Fibroblast of villous mesenchyme (primary cell): ENCODE measurements at regions not wholly inside any gene's neighbourhood (a gene's known extent, or its start where the extent isn't known, plus 50 kb on each side); places are given as distances from the start of the nearest gene placed in this dataset.
A peak's percentile ranks its signal among the peaks of the same experiment; 100 is the strongest.

ENCODE experiments used
- DNase-seq: peaks from one replicate; pipeline ENCODE4 v3.0.0-alpha.2; 2010; ENCODE audit warnings: low read depth
- H3K4me3 ChIP-seq: 2 replicates; pipeline ENCODE4 v1.5.1; 2011; ENCODE audit warnings: low read depth, mild to moderate bottlenecking, low read length
- CTCF ChIP-seq: IDR thresholded peaks from 2 replicates; pipeline ENCODE4 v1.5.1; 2012; ENCODE audit warnings: low read depth, mild to moderate bottlenecking, low read length; ENCODE audit not compliant: insufficient read depth

- no peak for TF ChIP-seq CTCF
- H3K4me3 ChIP-seq, result no peak overlapping the region
Observed at GRCh38 chr20:12860619-12861247, 148.0 kb upstream of the SPTLC3 start.

GRCh38 chr20:12869669-12870068, 139.1 kb upstream of the SPTLC3 start:
- no peak for TF ChIP-seq CTCF
- no peak for DNase-seq
- H3K4me3 ChIP-seq, result no peak overlapping the region

More at GRCh38 chr20:12860619-12861247, 148.0 kb upstream of the SPTLC3 start:
- no peak for DNase-seq

- TF ChIP-seq CTCF, result no peak
- H3K4me3 ChIP-seq, result no peak overlapping the region
- no peak for DNase-seq
Observed at GRCh38 chr20:12870588-12870987, 138.2 kb upstream of the SPTLC3 start.

GRCh38 chr20:12874933-12875332, 133.8 kb upstream of the SPTLC3 start:
- no peak overlapping the region for H3K4me3 ChIP-seq
- no peak for DNase-seq
- no peak for TF ChIP-seq CTCF

- no peak for TF ChIP-seq CTCF
- no peak for DNase-seq
- no peak overlapping the region for H3K4me3 ChIP-seq
Observed at GRCh38 chr20:12875510-12875909, 133.3 kb upstream of the SPTLC3 start.

GRCh38 chr20:12882832-12883506, 125.8 kb upstream of the SPTLC3 start:
- no peak for TF ChIP-seq CTCF
- peak; percentile 95 for DNase-seq
- H3K4me3 ChIP-seq, result no peak overlapping the region
